K562 (cell line): ENCODE measurements at regions not wholly inside any gene's neighbourhood (a gene's known extent, or its start where the extent isn't known, plus 50 kb on each side); places are given as distances from the start of the nearest gene placed in this dataset.

Source experiments
- ATAC-seq: fragments of 200-7000 bp; cut with Tn5 transposase; 3 replicates; pipeline ENCODE4 v1.9.1; 2020; ENCODE audit warnings: moderate library complexity
- BruUV-seq: library from RNA; stranded (reverse); fragments of 400-500 nt; replicated peaks from 2 replicates; lab custom pipeline; 2021; lab: Mats Ljungman, UMichigan
- CTCF ChIA-PET: fragments of 300-600 bp; formaldehyde crosslinking; extraction: SDS; loops from one replicate; lab custom pipeline; 2021; ENCODE audit warnings: low intra/inter-chr PET ratio; lab: Yijun Ruan, JAX
- POLR2A ChIA-PET: fragments of 300-600, 350-650 bp; sonication (Branson Sonifier 250); formaldehyde crosslinking; extraction: SDS; loops from one replicate; lab custom pipeline; 2021; ENCODE audit warnings: antibody characterized with exemption, inconsistent platforms; lab: Yijun Ruan, JAX
- DNase-seq, 4 experiments: peaks; one replicate each; pipeline versions ENCODE4 v3.0.0 to v3.0.0-alpha.2; 2011 to 2018; ENCODE audit warnings: low spot score in 3 of 4, mixed read lengths in 3 of 4; ENCODE audit errors: extremely low read depth in 1 of 4
- FAIRE-seq: peaks from 2 replicates; lab custom pipeline; 2011; peaks lifted over from hg19 to GRCh38; lab: Jason Lieb, UNC
- H2AFZ ChIP-seq: 2 replicates; pipeline ENCODE4 v1.6.0; 2011; ENCODE audit warnings: low read depth, low read length, control low read depth, inconsistent platforms
- H3K27ac ChIP-seq: fragments of 200-600 bp; 3 replicates; pipeline ENCODE4 v1.8.0; 2011; ENCODE audit warnings: low read depth, mild to moderate bottlenecking, control low read depth, inconsistent platforms, low read length, moderate library complexity, mixed read lengths; ENCODE audit errors: extremely low read depth
- H3K27me3 ChIP-seq, 2 experiments: fragments of 300-600 bp in 1 of 2; 2 replicates in 1 of 2; 3 replicates in 1 of 2; pipeline versions ENCODE4 v1.6.0 to v1.8.0; 2011; ENCODE audit warnings: inconsistent platforms in 2 of 2, low read length in 2 of 2, mild to moderate bottlenecking in 1 of 2, mixed read lengths in 1 of 2, moderate library complexity in 1 of 2; ENCODE audit not compliant: control insufficient read depth in 2 of 2, insufficient read depth in 2 of 2
- H3K36me3 ChIP-seq: fragments of 300-600 bp; 3 replicates; pipeline ENCODE4 v1.8.0; 2011; ENCODE audit warnings: mild to moderate bottlenecking, low read length, inconsistent platforms; ENCODE audit not compliant: control insufficient read depth, insufficient read depth
- H3K4me1 ChIP-seq, 2 experiments: fragments of 200-600 bp in 1 of 2; replicated peaks in 1 of 2; 2 replicates in 1 of 2; 3 replicates in 1 of 2; pipeline versions ENCODE4 v1.5.1 to v1.8.0; 2011; ENCODE audit warnings: inconsistent platforms in 2 of 2, low read length in 2 of 2, mild to moderate bottlenecking in 1 of 2, mixed read lengths in 1 of 2, moderate library complexity in 1 of 2; ENCODE audit not compliant: control insufficient read depth in 2 of 2, insufficient read depth in 2 of 2
- H3K4me2 ChIP-seq: 2 replicates; pipeline ENCODE4 v1.6.1; 2011; ENCODE audit warnings: low read length, control low read depth, inconsistent platforms, mixed read lengths; ENCODE audit not compliant: insufficient read depth
- H3K4me3 ChIP-seq: fragments of 200-600 bp; sonication (generic), shearing (Covaris generic); 2 replicates; pipeline ENCODE4 v1.5.1; 2016; ENCODE audit warnings: control low read depth, inconsistent platforms
- H3K79me2 ChIP-seq: fragments of 200-600 bp; 3 replicates; pipeline ENCODE4 v1.8.0; 2011; ENCODE audit warnings: low read length, inconsistent platforms; ENCODE audit not compliant: control insufficient read depth, insufficient read depth
- H3K9ac ChIP-seq, 2 experiments: 2 replicates each; pipeline versions ENCODE4 v1.6.0 to v1.6.1; 2011; ENCODE audit warnings: low read depth in 2 of 2, low read length in 2 of 2, control low read depth in 1 of 2, inconsistent platforms in 1 of 2, mild to moderate bottlenecking in 1 of 2, mixed read lengths in 1 of 2; ENCODE audit not compliant: insufficient read depth in 1 of 2
- H3K9me1 ChIP-seq: one replicate; pipeline ENCODE4 v1.6.0; 2011; ENCODE audit warnings: inconsistent platforms, mild to moderate bottlenecking, low read length, moderate library complexity; ENCODE audit not compliant: control insufficient read depth, insufficient read depth
- H3K9me3 ChIP-seq: replicated peaks from 2 replicates; pipeline ENCODE4 v1.5.1; 2011; ENCODE audit warnings: low read depth, low read length, inconsistent platforms; ENCODE audit not compliant: control insufficient read depth, insufficient read depth
- H4K20me1 ChIP-seq: replicated peaks from 2 replicates; pipeline ENCODE4 v1.6.1; 2011; ENCODE audit warnings: low read length, inconsistent platforms, mixed read lengths; ENCODE audit not compliant: control insufficient read depth, insufficient read depth
- CBFB ChIP-seq: sonication (generic); formaldehyde crosslinking; IDR thresholded peaks from 2 replicates; pipeline ENCODE4 v1.4.0; 2020; ENCODE audit warnings: mild to moderate bottlenecking, missing genetic modification reagents
- ETV1 ChIP-seq: fragments of 450-650 bp; conservative IDR thresholded peaks from 2 replicates; pipeline ENCODE4 v1.6.1; 2016; ENCODE audit warnings: missing genetic modification characterization, control low read depth, low read depth, missing compliant biosample characterization
- HOXB6 ChIP-seq: fragments of 250-450 bp; sonication (Bioruptor Pico); IDR thresholded peaks from 2 replicates; pipeline ENCODE4 v1.5.1; 2022; ENCODE audit warnings: mild to moderate bottlenecking, borderline replicate concordance
- RCOR1 ChIP-seq, 2 experiments: IDR thresholded peaks; 2 replicates each; pipeline ENCODE4 v1.6.1; 2012; ENCODE audit warnings: low read depth in 2 of 2, low read length in 2 of 2, borderline replicate concordance in 1 of 2, improper control_type of control experiment in 1 of 2
- ZBTB8A ChIP-seq: fragments of 450-650 bp; IDR thresholded peaks from 2 replicates; pipeline ENCODE4 v1.6.1; 2018; ENCODE audit warnings: mild to moderate bottlenecking, moderate library complexity; ENCODE audit not compliant: partially characterized antibody
- ZNF143 ChIP-seq: sonication (generic); formaldehyde crosslinking; IDR thresholded peaks from 2 replicates; pipeline ENCODE4 v1.9.0; 2022; ENCODE audit warnings: mild to moderate bottlenecking, missing genetic modification reagents
- ZNF764 ChIP-seq: fragments of 250-450 bp; sonication (Bioruptor Pico); IDR thresholded peaks from 2 replicates; pipeline ENCODE4 v1.4.0; 2020; ENCODE audit warnings: low read depth, mild to moderate bottlenecking, moderate library complexity
- WGBS: fragments of 100-300 bp; shearing (Covaris generic); methylation state at CpG from one replicate; pipeline ENCODE4 v1.1.6; 2016; ENCODE audit warnings: low coverage, mixed read lengths; ENCODE audit not compliant: insufficient coverage; ENCODE audit errors: missing lambda C conversion rate; 5-methylcytosine and 5-hydroxymethylcytosine counted together
- in situ Hi-C: fragments of 300-500 bp; cut with MboI; formaldehyde crosslinking; loops from 4 replicates; pipeline ENCODE4 v1.15.0; 2018; ENCODE audit warnings: inconsistent platforms, mixed read lengths
- intact Hi-C: fragments of 100-400 bp; cut with micrococcal nuclease; formaldehyde crosslinking; loops from 2 replicates; pipeline ENCODE4 v1.14.2; 2022
- TF ChIP-seq, protein P1 (sequence below): fragments of 250-450 bp; sonication (Bioruptor Pico); IDR thresholded peaks from 2 replicates; pipeline ENCODE4 v1.5.0; 2021; ENCODE audit warnings: mild to moderate bottlenecking, moderate library complexity
- TF ChIP-seq, protein P2 (sequence below), 2 experiments: IDR thresholded peaks; 2 replicates each; pipeline ENCODE4 v1.6.1; 2011; ENCODE audit warnings: borderline replicate concordance in 1 of 2, control low read depth in 1 of 2, low read depth in 1 of 2, low read length in 1 of 2, mild to moderate bottlenecking in 1 of 2, mixed read lengths in 1 of 2, moderate library complexity in 1 of 2; ENCODE audit not compliant: insufficient read depth in 1 of 2, insufficient read length in 1 of 2, poor library complexity in 1 of 2, severe bottlenecking in 1 of 2; ENCODE audit errors: extremely low read depth in 1 of 2

DNA sequence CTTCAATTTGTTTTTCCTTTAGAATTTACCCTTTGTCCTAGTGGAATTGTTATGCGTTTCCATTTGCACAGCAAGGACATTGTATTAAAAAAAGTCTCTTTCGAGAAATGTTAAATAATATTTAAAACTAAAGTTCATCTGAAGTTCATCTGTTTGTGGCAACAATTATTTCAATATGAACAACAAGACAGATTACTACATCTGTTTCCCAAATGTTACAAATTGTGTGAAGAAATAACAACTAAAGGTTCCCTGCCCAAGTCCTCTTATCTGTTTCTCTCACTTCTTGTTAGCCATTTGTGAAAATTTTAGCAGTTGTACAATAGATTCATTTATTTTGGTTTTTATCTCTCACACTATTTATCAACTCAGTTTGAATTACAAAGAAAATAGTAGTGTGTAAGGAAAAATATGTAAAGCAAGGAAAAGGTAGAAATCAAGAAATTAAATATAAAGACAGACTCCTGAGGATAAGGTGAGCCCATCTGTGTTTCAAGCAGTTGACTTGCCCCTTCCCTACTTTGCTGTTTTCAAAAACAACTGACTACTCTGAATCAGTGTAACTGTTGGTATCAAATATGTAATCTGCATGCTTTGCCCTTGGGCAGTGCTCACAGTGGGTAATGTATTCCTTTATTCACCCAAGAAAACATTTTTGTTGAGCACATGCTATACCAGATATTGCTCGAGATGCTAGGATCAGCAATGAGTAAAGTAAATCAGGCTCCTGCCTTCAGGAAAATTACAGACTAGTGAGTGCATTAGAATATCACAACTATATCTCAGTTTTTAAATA is 118.9 kb upstream of the PCDH7 start:
- Histone ChIP-seq H2AFZ (no peak overlapping the region), H3K4me1 (no peaks in the 10 kb centered on the region), H3K27me3 (no peaks in the 10 kb centered on the region), H3K9me3 (no peaks in the 10 kb centered on the region), H3K36me3 (no peaks in the 10 kb centered on the region), H3K9ac (no peak overlapping the region), H4K20me1 (no peaks in the 10 kb centered on the region), H3K27ac (no peak overlapping the region), H3K79me2 (no peaks in the 10 kb centered on the region), H3K4me3 (no peak overlapping the region), H3K4me2 (no peak overlapping the region), H3K9me1 (no peaks in the 10 kb centered on the region)
- ATAC-seq (no peak), DNase-seq (no peak), FAIRE-seq (no peak)
- BruUV-seq: no TSS peak
- ChIA-PET CTCF (no interaction called here), POLR2A (no interaction called here)
- TF ChIP-seq CBFB (CRISPR knock-in tag) (no peak), RCOR1 (IDR thresholded peaks at IDR 0.05; ENCODE audit: borderline replicate concordance in 1 of 2, low read depth in 2 of 2, low read length in 2 of 2) (no peak), ZNF143 (CRISPR knock-in tag) (no peak), ZNF764 (CRISPR knock-in tag) (no peak), HOXB6 (no peak), ZBTB8A (no peak), ETV1 (tag) (no peak)
- TF ChIP-seq, protein P1, sequence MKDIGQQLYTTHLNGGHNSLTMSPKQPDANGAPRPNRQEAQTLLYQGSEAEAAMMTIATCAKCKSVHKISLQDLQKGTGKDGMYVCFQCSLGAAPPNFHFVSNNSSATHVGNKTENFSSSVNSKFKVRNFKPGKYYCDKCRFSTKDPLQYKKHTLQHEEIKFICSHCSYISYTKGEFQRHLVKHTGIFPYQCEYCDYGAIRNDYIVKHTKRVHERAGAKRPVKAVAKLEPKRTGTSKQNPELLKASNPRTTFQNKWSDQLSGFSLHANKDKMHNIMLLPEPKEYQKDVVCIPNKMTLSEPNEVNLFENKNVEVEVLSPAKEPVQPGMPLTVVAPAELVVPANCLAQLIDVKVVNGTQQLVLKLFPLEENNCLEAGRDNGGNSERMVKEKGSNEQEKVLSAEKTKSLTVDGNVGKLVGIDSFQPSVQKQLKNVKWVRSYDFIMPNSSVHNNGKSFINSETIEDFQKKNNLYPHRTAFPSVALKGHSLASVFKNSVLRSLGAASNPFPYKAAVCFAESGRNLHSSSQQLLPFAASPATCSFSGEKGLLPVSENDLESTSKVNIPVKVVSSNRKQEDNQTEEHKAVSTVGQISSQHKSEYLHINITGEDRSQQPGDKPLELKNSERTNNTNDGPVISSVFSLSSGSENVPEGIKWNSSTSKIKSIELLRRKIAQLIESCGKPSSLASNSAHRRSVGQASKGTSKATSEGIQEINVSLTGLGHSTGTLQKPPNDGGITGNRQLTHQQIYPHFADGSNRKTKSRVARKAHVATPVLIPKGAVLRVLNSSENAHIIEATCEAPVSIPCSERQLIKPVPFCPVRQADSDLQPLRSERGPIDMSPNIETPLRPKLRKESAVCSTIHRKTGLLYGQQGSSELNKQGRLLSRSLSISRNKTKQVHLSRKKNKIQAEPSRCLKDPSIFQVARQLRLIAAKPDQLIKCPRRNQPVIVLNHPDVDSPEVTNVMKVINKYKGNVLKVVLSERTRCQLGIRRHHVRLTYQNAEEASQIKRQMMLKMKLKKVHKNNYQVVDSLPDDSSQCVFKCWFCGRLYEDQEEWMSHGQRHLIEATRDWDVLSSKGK (CRISPR knock-in tag): no peak
- TF ChIP-seq, protein P2, sequence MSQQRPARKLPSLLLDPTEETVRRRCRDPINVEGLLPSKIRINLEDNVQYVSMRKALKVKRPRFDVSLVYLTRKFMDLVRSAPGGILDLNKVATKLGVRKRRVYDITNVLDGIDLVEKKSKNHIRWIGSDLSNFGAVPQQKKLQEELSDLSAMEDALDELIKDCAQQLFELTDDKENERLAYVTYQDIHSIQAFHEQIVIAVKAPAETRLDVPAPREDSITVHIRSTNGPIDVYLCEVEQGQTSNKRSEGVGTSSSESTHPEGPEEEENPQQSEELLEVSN (IDR thresholded peaks at IDR 0.05; ENCODE audit: borderline replicate concordance in 1 of 2, extremely low read depth in 1 of 2, insufficient read depth in 1 of 2, insufficient read length in 1 of 2, low read depth in 1 of 2, low read length in 1 of 2, poor library complexity in 1 of 2, severe bottlenecking in 1 of 2): no peak
- intact Hi-C loops (no loop called here), in situ Hi-C loops (no loop called here)
- WGBS: 0% methylated on average over 3 of the region's 3 CpGs
